HG02852 (cell line): ENCODE measurements at regions not wholly inside any gene's neighbourhood (a gene's known extent, or its start where the extent isn't known, plus 50 kb on each side); places are given as distances from the start of the nearest gene placed in this dataset.

Experiments
- ATAC-seq: cut with Tn5 transposase; IDR thresholded peaks from one replicate; pipeline ENCODE4 v1.9.1; 2021; ENCODE audit warnings: mild to moderate bottlenecking, moderate library complexity; ENCODE audit not compliant: unreplicated experiment

DNA sequence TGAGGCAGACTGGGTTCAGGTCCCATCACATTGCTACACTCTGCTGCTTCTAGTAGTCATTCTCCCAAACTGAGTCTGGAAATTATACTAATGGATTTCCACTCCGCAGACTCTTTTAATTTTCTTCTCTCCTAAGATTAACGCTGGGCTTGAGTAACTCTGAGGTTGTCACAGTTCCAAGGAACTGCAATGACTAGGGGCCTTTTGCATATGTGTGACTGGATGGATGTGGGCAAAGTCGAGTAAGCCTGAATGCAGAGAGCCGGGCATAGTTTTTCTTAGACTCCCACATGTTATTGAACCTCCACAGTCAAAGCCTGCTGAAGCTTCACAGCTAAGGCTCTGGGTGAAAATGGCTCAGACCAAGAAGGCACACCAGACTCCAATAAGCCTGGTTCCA, 160.9 kb upstream of the PROX1 start:
- no peak for ATAC-seq

GRCh38 chr1:213828867-213829266, 158.9 kb upstream of the PROX1 start:
- no peak for ATAC-seq

DNA sequence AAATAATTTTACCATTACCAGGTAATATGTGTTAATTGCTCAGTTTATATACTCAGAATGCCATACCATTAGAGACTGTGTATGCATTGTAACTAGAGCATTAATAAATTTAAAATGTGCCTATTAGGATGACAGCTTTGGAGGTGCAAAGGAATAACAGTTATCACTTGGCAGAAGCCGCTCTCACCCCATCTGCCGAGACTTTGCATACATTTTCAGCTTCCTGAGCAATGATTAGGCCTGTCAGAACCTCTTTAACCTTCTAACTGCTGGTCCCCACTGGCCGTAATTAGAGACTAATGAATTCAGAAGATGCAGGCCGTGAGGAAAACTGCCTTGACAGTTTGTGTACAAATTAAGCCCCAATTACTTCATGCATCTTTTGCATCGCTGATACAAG, 158.0 kb upstream of the PROX1 start:
- ATAC-seq = no peak

DNA sequence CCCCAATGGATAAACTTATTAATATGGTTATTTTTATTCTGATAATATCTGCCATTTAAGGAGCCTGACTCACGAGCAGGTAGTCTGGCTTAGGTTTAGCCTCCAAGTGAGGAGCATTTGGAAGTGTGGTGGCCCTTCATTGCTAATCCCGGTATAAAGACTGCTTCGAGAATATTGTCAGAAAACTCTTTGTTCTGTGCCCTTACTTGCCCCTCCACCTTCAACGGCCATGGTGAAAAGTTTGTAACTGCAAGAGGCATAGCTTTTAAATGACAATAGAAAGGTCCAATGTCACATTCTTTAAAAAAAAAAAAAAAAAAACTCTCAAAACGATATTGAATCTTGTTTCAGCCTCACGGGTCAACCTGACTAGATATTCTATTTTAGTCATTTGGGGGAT, 157.4 kb upstream of the PROX1 start:
- no peak for ATAC-seq

GRCh38 chr1:213840575-213840974, 147.2 kb upstream of the PROX1 start:
- no peak for ATAC-seq

DNA sequence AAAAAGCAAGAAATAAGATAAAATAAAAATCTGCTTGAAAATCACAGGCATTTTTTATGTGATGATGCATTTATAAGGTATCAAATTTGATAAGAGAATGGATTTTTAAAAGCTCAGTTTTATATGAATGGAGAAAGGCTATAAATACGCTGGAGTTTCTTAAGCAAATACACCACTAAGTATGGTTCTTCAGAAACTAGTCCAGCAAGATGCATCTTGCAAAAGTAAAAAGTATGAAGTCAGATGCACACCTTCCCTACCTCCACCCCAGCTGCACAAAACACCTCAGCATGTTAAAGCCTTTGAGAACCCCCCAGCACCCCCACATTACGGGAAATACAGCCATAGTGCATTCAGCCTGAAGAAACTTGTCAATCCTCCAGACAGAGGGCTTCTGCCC, 143.1 kb upstream of the PROX1 start:
- no peak for ATAC-seq

GRCh38 chr1:213852107-213852506, 135.7 kb upstream of the PROX1 start:
- ATAC-seq = no peak

GRCh38 chr1:213858581-213858980, 129.2 kb upstream of the PROX1 start:
- ATAC-seq = no peak

DNA sequence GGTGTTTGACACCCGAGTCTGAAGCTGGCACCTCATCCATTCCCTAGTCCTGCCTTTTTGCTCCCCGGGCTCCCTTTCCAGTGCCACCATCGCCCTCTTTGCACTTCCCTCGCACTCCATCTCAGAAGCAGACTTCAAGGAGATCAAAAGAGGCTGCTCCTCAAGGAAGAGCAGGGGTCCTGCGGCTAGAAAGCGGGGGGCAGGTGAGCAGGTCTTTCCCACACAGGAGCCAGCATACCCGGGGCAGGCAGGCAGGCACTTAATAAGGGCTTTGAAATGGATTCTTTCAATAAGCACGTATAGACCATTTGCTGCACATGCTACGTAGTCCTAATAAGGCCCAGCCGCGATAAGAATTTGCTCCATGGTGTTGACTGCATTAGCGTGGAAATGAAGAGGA, 125.9 kb upstream of the PROX1 start:
- ATAC-seq = no peak

- no peak for ATAC-seq
These were observed 123.7 kb upstream of the PROX1 start for GRCh38 chr1:213864091-213864490.

- ATAC-seq = no peak
These were observed 119.3 kb upstream of the PROX1 start for GRCh38 chr1:213868482-213868881.

DNA sequence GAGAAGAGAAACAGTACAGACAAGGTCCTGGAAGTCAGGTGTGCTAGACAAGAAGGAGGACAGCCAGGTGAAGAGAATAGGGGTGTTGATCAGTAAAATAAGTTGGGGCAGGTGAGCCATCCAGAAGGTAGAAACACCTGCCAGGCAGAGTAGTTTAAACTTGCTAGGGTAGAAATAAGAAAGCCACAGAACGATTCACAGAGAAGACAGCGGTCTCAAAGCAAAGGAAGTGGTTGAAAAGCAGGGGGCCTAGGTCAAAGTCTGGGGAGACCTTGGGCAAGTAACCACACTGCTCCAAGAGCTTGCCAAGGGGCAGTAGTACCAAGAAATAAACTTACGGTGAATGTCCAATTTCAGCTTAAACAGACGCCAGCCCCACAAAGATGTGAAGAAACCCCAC, 116.6 kb upstream of the PROX1 start:
- ATAC-seq = no peak

- ATAC-seq = no peak
These were observed 113.0 kb upstream of the PROX1 start for GRCh38 chr1:213874789-213875188.

DNA sequence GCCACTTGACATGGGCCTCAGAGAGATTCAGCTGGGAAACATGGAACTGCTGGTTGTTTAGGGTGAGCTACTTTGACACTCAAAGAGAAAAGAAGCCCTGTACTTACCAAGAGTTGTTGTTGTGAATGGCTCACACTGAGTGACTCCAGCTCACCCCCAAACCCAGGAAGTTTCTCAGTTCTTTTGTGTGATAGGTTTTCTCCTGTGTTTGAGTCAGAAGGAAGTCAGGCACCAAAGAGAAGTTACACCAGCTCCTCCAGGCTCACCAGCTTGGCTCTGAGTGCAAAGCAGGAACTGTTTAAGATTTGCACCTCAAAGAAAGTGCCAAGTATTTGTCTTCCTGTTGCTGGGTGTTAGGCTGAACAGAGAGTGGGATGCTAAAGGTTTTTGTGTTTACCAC, 111.2 kb upstream of the PROX1 start:
- no peak for ATAC-seq

DNA sequence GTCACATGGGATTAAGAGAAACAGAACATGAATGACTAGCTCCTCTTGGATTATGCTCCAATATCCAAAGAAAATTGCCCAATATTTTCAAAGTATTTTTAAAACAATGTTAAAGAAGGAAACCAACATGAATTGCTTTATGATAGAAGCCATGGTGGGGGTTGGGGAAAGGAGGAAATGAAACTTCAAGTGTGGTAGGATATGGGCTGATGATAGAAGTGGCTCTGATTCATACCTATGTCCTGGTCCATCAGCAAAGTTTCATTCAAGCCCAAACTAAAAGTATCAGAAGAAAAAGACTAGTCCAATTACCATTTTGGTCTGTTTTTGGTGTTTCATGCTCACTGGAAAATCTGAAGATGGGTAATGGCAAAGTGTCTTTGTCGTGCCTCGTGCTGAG, 104.2 kb upstream of the PROX1 start:
- ATAC-seq = no peak

GRCh38 chr1:213884402-213884801, 103.4 kb upstream of the PROX1 start:
- ATAC-seq = no peak

- no peak for ATAC-seq
These were observed 102.8 kb upstream of the PROX1 start for GRCh38 chr1:213884942-213885341.

GRCh38 chr1:213887842-213888241, 99.9 kb upstream of the PROX1 start:
- ATAC-seq = no peak

DNA sequence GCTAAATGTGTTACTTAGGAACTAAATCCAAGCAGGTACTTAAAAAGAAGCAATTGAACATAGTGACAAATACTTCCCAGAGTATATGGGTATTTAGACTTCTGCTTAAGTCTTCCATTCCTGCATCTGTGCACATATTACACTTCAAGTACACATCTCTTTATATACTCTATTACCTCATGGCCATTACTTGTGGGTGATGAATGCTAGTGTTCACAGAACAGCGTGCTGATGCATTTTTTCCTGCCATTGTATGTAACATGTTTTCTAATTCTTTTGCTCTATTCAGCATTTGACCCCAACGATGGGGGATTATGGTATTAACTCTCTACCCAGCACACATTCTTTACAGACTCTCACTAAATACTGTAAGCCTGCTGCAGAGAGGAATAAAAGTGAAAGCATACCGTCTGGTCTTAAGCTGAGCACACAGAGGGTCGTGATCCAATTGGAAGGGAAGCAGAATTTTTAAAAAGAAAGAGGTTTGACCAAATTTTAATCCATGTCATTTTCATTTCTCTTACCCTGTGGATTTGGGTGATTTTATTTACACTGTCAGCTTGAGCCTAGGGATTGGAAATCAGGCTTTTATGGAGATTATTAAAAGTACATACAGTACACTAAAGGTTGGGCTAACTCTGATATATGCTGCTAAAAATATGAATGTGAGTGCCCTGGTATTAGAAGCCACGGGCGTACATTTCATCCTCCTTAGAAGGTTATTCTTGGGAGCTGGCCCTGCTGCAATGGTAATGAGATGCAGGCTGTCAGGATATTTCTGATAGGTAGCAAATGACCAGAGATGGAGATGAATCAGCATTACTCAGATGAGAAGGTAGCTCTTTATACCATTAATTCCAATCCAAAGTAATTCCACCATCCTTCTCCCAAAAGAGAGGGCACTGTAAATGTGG, 95.5 kb upstream of the PROX1 start:
- ATAC-seq = no peak

DNA sequence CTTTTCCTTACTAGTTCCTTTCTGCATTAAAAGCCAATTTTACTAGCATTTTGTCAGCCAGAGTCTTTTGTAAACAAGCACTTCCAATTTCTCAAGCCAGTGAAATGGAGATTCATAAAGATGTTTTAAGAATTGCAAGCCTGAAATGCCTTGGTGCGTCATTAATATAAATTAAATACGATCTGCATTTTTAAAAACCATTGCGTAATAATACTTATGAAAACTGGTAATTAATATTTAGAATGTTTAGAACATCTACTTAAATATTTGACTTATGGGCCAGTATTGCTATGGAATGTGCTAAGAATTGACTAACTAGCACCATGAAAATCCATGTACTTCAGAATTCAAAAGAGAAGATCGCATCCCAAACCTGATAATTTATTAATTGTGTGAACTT, 89.1 kb upstream of the PROX1 start:
- no peak for ATAC-seq

DNA sequence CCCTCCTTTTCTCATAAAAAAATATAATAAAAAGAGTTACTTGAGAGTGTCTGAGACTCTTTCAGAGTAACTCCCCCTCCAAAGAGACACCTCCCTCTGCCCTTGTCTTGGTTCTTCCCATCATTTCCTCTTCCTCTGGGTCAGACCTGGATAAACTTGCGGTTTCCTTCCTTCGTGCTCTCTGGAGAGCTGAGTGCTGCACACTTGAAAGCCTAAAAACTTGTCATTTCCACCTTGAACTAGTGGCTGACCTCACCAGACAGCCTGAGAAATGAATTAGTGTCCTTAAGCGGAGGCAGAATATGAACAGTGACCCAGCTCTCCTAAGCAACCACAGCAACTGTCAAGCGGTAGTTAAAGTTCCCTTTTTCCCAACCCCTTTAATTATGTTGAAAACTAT, 88.4 kb upstream of the PROX1 start:
- ATAC-seq = no peak

GRCh38 chr1:213905344-213905743, 82.4 kb upstream of the PROX1 start:
- no peak for ATAC-seq

DNA sequence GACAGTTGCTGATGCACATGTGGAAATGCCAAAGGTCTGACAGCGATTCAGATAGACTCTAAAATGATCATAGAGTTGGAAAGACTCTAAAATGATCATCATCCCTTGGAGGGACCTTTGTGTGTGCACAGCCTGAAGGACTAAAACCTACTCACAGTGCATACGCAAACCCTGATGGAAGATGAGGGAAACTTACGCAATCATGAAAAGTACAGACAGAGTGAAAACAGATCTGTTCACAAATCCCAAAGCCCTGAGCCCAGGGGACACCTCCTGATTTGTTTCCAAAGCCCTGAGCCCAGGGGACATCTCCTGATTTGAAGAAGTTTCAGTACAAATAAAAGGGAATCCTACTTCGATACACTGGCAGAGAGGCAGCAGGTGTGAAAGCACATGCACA, 79.3 kb upstream of the PROX1 start:
- ATAC-seq = no peak
